Thyroid gland (tissue), 4 donors: ENCODE measurements at regions not wholly inside any gene's neighbourhood (a gene's known extent, or its start where the extent isn't known, plus 50 kb on each side); places are given as distances from the start of the nearest gene placed in this dataset.

Experiments
- DNase-seq, 2 donors: peaks; one replicate each; pipeline ENCODE4 v3.0.0-alpha.2; 2019
- H3K27ac ChIP-seq, 3 donors: fragments of 200-600 bp; sonication (generic); 1 replicate in 2 of 3; 2 replicates in 1 of 3; pipeline ENCODE4 v1.5.1; 2016 to 2019; ENCODE audit warnings: mild to moderate bottlenecking in 1 of 3, moderate library complexity in 1 of 3
- H3K27me3 ChIP-seq: fragments of 200-600 bp; sonication (generic); one replicate; pipeline ENCODE4 v1.5.1; 2019
- H3K36me3 ChIP-seq, 2 donors: fragments of 200-600 bp; sonication (generic); one replicate each; pipeline ENCODE4 v1.5.1; 2016 to 2019
- H3K4me1 ChIP-seq, 2 donors: fragments of 200-600 bp; sonication (generic); one replicate each; pipeline ENCODE4 v1.5.1; 2017 to 2019
- H3K4me3 ChIP-seq, 3 donors: fragments of 200-600 bp; sonication (generic); replicated peaks in 1 of 3; 1 replicate in 2 of 3; 2 replicates in 1 of 3; pipeline ENCODE4 v1.5.1; 2016; ENCODE audit warnings: mild to moderate bottlenecking in 1 of 3
- H3K9me3 ChIP-seq: fragments of 200-600 bp; sonication (generic); one replicate; pipeline ENCODE4 v1.5.1; 2017
- CTCF ChIP-seq, 6 experiments: fragments of 200-600 bp in 3 of 6; fragments of 450-650 bp in 3 of 6; sonication (generic) in 3 of 6; IDR thresholded peaks; one replicate each; pipeline ENCODE4 v1.5.1; 2016 to 2019; ENCODE audit warnings: antibody characterized with exemption in 6 of 6, mild to moderate bottlenecking in 2 of 6, inconsistent platforms in 1 of 6, moderate library complexity in 1 of 6
- POLR2A ChIP-seq, 2 donors: fragments of 450-650 bp; IDR thresholded peaks; one replicate each; pipeline ENCODE4 v1.6.1; 2017; ENCODE audit warnings: antibody characterized with exemption in 2 of 2, mild to moderate bottlenecking in 2 of 2, moderate library complexity in 1 of 2
- WGBS, 2 donors: methylation state at CpG; one replicate each; pipeline ENCODE4 v1.1.5; 2017; 5-methylcytosine and 5-hydroxymethylcytosine counted together
- intact Hi-C: fragments of 100-400 bp; cut with DNase I; formaldehyde crosslinking; loops from one replicate; pipeline ENCODE4 v1.15.1; 2023

- no peak overlapping the region for H3K27ac ChIP-seq
- no peaks in the 10 kb centered on the region for H3K9me3 ChIP-seq
- H3K27me3 ChIP-seq, result no peaks in the 10 kb centered on the region
- H3K4me1 ChIP-seq, result no peaks in the 10 kb centered on the region
- TF ChIP-seq CTCF (IDR thresholded peaks at IDR 0.05) (no peak), POLR2A (IDR thresholded peaks at IDR 0.05) (no peak)
- WGBS, 2 donors, result 95 to 96% methylated on average over 2 of the region's 2 CpGs
- intact Hi-C loops, result no loop called here
- no peaks in the 10 kb centered on the region for H3K36me3 ChIP-seq
- H3K4me3 ChIP-seq, result no peak overlapping the region
- no peak for DNase-seq
These were observed 494.9 kb upstream of the RBFOX1 start for GRCh38 chr16:6837722-6838121.

GRCh38 chr16:6836766-6837165, 495.9 kb upstream of the RBFOX1 start:
- no peaks in the 10 kb centered on the region for H3K36me3 ChIP-seq
- H3K9me3 ChIP-seq, result no peaks in the 10 kb centered on the region
- TF ChIP-seq POLR2A (IDR thresholded peaks at IDR 0.05), result no peak
- TF ChIP-seq CTCF (IDR thresholded peaks at IDR 0.05), result no peak
- WGBS, 2 donors, result 92 to 94% methylated on average over 3 of the region's 3 CpGs
- no peaks in the 10 kb centered on the region for H3K4me1 ChIP-seq
- no peaks in the 10 kb centered on the region for H3K27me3 ChIP-seq
- no peak overlapping the region for H3K27ac ChIP-seq
- no peak for DNase-seq
- no peak overlapping the region for H3K4me3 ChIP-seq
- intact Hi-C loops, result no loop called here

- no peaks in the 10 kb centered on the region for H3K9me3 ChIP-seq
- DNase-seq, result no peak
- no peaks in the 10 kb centered on the region for H3K27me3 ChIP-seq
- intact Hi-C loops, result no loop called here
- no peak overlapping the region for H3K27ac ChIP-seq
- no peak overlapping the region for H3K4me3 ChIP-seq
- WGBS, 2 donors, result 90 to 93% methylated on average over 5 of the region's 5 CpGs
- H3K4me1 ChIP-seq, result no peaks in the 10 kb centered on the region
- TF ChIP-seq CTCF (IDR thresholded peaks at IDR 0.05), result no peak
- no peak for TF ChIP-seq POLR2A (IDR thresholded peaks at IDR 0.05)
- H3K36me3 ChIP-seq, result no peaks in the 10 kb centered on the region
These were observed 496.7 kb upstream of the RBFOX1 start for GRCh38 chr16:6835941-6836340.

GRCh38 chr16:6835516-6835915, 497.1 kb upstream of the RBFOX1 start:
- H3K27ac ChIP-seq, result no peak overlapping the region
- intact Hi-C loops, result no loop called here
- TF ChIP-seq CTCF (IDR thresholded peaks at IDR 0.05), result no peak
- TF ChIP-seq POLR2A (IDR thresholded peaks at IDR 0.05), result no peak
- WGBS, 2 donors, result 92 to 93% methylated on average over 2 of the region's 2 CpGs
- no peaks in the 10 kb centered on the region for H3K4me1 ChIP-seq
- H3K27me3 ChIP-seq, result no peaks in the 10 kb centered on the region
- no peaks in the 10 kb centered on the region for H3K9me3 ChIP-seq
- DNase-seq, result no peak
- H3K36me3 ChIP-seq, result no peaks in the 10 kb centered on the region
- H3K4me3 ChIP-seq, result no peak overlapping the region

- H3K36me3 ChIP-seq, result no peaks in the 10 kb centered on the region
- H3K27me3 ChIP-seq, result no peaks in the 10 kb centered on the region
- intact Hi-C loops, result no loop called here
- no peak for TF ChIP-seq CTCF (IDR thresholded peaks at IDR 0.05)
- TF ChIP-seq POLR2A (IDR thresholded peaks at IDR 0.05), result no peak
- no peaks in the 10 kb centered on the region for H3K9me3 ChIP-seq
- H3K27ac ChIP-seq, result no peak overlapping the region
- DNase-seq, result no peak
- H3K4me1 ChIP-seq, result no peaks in the 10 kb centered on the region
- WGBS, 2 donors, result 87 to 88% methylated on average over 7 of the region's 7 CpGs
- no peak overlapping the region for H3K4me3 ChIP-seq
These were observed 504.0 kb upstream of the RBFOX1 start for GRCh38 chr16:6828690-6829089.
